Neural cell (in vitro differentiated cells): ENCODE measurements at regions not wholly inside any gene's neighbourhood (a gene's known extent, or its start where the extent isn't known, plus 50 kb on each side); places are given as distances from the start of the nearest gene placed in this dataset.

ENCODE experiments used
- CTCF ChIP-seq: fragments of 450-650 bp; IDR thresholded peaks from 2 replicates; pipeline ENCODE4 v1.5.1; 2014; ENCODE audit warnings: antibody characterized with exemption, mild to moderate bottlenecking, moderate library complexity; ENCODE audit not compliant: poor library complexity, severe bottlenecking
- EP300 ChIP-seq: fragments of 450-650 bp; conservative IDR thresholded peaks from 2 replicates; pipeline ENCODE4 v1.6.1; 2014; ENCODE audit warnings: antibody characterized with exemption, mild to moderate bottlenecking, moderate library complexity; ENCODE audit not compliant: poor library complexity, severe bottlenecking
- EZH2 ChIP-seq: fragments of 200-600, 300-800 bp; shearing (Covaris generic), sonication (generic); IDR thresholded peaks from 2 replicates; pipeline ENCODE4 v1.6.1; 2014; ENCODE audit warnings: antibody characterized with exemption, low read length, borderline replicate concordance, mild to moderate bottlenecking; ENCODE audit not compliant: insufficient read depth, poor library complexity, severe bottlenecking
- MXI1 ChIP-seq: fragments of 450-650 bp; conservative IDR thresholded peaks from 2 replicates; pipeline ENCODE4 v1.6.1; 2014; ENCODE audit warnings: antibody characterized with exemption, mild to moderate bottlenecking; ENCODE audit not compliant: poor library complexity, severe bottlenecking
- POLR2AphosphoS5 ChIP-seq: IDR thresholded peaks from 2 replicates; pipeline ENCODE4 v1.6.1; 2012
- RAD21 ChIP-seq: fragments of 450-650 bp; conservative IDR thresholded peaks from 2 replicates; pipeline ENCODE4 v1.6.1; 2014; ENCODE audit warnings: antibody characterized with exemption, mild to moderate bottlenecking, moderate library complexity
- REST ChIP-seq: IDR thresholded peaks from 2 replicates; pipeline ENCODE4 v1.6.1; 2012; ENCODE audit warnings: borderline replicate concordance
- SMC3 ChIP-seq: fragments of 450-650 bp; conservative IDR thresholded peaks from 2 replicates; pipeline ENCODE4 v1.6.1; 2014; ENCODE audit warnings: antibody characterized with exemption, mild to moderate bottlenecking, moderate library complexity; ENCODE audit not compliant: poor library complexity
- TAF1 ChIP-seq: IDR thresholded peaks from 2 replicates; pipeline ENCODE4 v1.6.1; 2012; ENCODE audit warnings: low read depth

- TF ChIP-seq CTCF (no peak), REST (no peak), MXI1 (no peak), EP300 (no peak), EZH2 (no peak), POLR2AphosphoS5 (no peak), TAF1 (no peak), RAD21 (no peak), SMC3 (no peak)
Observed at GRCh38 chr11:90847268-90847886, 624.5 kb upstream of the CHORDC1 start.
